Nephron progenitor cell (in vitro differentiated cells): ENCODE measurements at regions not wholly inside any gene's neighbourhood (a gene's known extent, or its start where the extent isn't known, plus 50 kb on each side); places are given as distances from the start of the nearest gene placed in this dataset.
"Not testable (repeated sequence)": the region's sequence is repeated elsewhere in the genome, so short reads cannot be mapped to it uniquely, and the experiment has no call there.

Source experiments
- DNase-seq: peaks from one replicate; pipeline ENCODE4 v3.0.0; 2021
- H3K27ac Mint-ChIP-seq: 2 replicates; pipeline ENCODE4 v1.8.0; 2021; ENCODE audit warnings: mild to moderate bottlenecking, moderate library complexity, mixed read lengths
- H3K27me3 Mint-ChIP-seq: 2 replicates; pipeline ENCODE4 v1.8.0; 2021; ENCODE audit warnings: mild to moderate bottlenecking, low read depth, mixed read lengths; ENCODE audit not compliant: poor library complexity
- H3K36me3 Mint-ChIP-seq: 2 replicates; pipeline ENCODE4 v1.8.0; 2021; ENCODE audit warnings: low read depth, mixed read lengths
- H3K4me1 Mint-ChIP-seq: 2 replicates; pipeline ENCODE4 v1.8.0; 2021; ENCODE audit warnings: mixed read lengths
- H3K4me3 Mint-ChIP-seq: 2 replicates; pipeline ENCODE4 v1.8.0; 2021; ENCODE audit warnings: mild to moderate bottlenecking, moderate library complexity, mixed read lengths
- H3K9me3 Mint-ChIP-seq: 2 replicates; pipeline ENCODE4 v1.8.0; 2021; ENCODE audit warnings: mild to moderate bottlenecking, moderate library complexity, mixed read lengths
- CTCF ChIP-seq: fragments of 200-600 bp; sonication (generic); IDR thresholded peaks from 2 replicates; pipeline ENCODE4 v1.5.0; 2021; ENCODE audit warnings: antibody characterized with exemption

DNA sequence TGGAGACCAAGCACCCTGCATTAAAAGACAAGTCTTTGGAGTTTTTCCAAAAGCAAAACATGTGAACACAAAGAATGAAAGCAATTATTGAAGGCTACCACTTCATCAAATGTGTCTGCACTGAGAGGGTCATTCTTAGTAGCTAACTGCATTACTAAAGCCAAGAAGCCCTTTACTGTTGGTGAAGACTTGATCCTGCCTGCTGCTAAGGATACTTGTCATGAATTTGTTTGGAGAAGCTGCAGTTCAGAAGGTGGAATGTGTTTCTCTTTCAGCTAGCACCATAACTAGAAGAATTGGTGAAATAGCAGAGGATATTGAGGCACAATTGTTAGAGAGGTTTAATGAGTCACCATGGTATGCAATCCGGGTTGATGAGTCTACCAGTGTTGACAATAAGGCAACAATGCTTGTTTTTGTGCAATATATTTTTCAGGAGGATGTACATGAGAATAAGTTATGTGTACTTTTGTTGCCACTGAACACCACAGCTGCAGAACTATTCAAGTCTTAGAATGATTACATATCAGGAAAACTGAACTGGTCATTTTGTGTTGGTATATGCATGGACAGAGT is 457.3 kb upstream of the ISX start:
- TF ChIP-seq CTCF, result no peak
- peaks cover 16% of the 10 kb centered on the region for H3K9me3 Mint-ChIP-seq
- DNase-seq, result no peak
- H3K4me1 Mint-ChIP-seq, result no peaks in the 10 kb centered on the region
- no peaks in the 10 kb centered on the region for H3K36me3 Mint-ChIP-seq
- H3K27me3 Mint-ChIP-seq, result peaks cover 20% of the 10 kb centered on the region
- no peak overlapping the region for H3K4me3 Mint-ChIP-seq
- H3K27ac Mint-ChIP-seq, result no peak overlapping the region

GRCh38 chr22:34609646-34610045 is 456.3 kb upstream of the ISX start:
- Mint-ChIP-seq H3K4me3 (no peak overlapping the region), H3K9me3 (peaks cover 16% of the 10 kb centered on the region), H3K27ac (no peak overlapping the region), H3K4me1 (no peaks in the 10 kb centered on the region), H3K36me3 (no peaks in the 10 kb centered on the region), H3K27me3 (peaks cover 20% of the 10 kb centered on the region)
- no peak for TF ChIP-seq CTCF
- no peak for DNase-seq

DNA sequence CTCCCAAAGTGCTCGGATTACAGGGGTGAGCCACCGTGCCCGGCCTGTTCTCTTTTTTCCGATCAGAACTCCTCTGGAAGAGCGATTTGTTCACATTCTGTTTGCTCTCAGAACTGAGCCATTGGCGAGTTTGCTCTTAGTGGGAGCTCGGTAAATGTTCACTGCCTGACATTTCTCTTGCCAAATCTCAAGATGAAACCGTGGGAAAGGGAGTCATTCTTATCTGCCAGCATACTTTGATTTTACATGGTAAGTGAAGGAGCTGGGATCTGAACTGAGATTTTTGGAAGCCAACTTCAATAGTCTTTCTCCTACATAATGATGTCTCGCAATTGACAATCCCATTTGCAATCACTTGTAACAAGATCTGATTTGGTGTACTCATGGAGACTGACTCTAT is 445.8 kb upstream of the ISX start:
- Mint-ChIP-seq H3K4me3 (no peak overlapping the region), H3K27me3 (peaks cover 5% of the 10 kb centered on the region), H3K36me3 (no peaks in the 10 kb centered on the region), H3K27ac (no peak overlapping the region), H3K9me3 (peaks cover 9% of the 10 kb centered on the region), H3K4me1 (peaks cover 5% of the 10 kb centered on the region)
- no peak for TF ChIP-seq CTCF
- no peak for DNase-seq

DNA sequence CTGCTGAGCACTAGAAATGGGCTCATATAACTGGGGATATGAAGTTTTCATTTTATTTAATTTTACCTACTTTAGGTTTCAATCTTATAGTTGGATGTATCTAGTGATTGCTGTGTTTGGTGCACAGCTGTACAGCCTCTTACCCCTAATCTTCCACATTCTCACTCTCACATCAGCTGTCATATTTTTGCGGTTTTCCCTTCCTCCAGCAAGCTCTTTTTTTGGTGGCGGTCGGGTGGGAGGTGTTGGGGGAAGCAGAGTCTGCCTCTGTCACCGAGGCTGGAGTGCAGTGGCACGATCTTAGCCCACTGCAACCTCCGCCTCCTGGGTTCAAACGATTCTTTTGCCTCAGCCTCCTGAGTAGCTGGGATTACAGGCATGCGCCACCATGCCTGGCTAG is 445.1 kb upstream of the ISX start:
- no peak for DNase-seq
- Mint-ChIP-seq H3K4me3 (no peak overlapping the region), H3K27me3 (peaks cover 5% of the 10 kb centered on the region), H3K4me1 (peaks cover 5% of the 10 kb centered on the region), H3K27ac (no peak overlapping the region), H3K36me3 (no peaks in the 10 kb centered on the region), H3K9me3 (peaks cover 11% of the 10 kb centered on the region)
- TF ChIP-seq CTCF, result no peak

DNA sequence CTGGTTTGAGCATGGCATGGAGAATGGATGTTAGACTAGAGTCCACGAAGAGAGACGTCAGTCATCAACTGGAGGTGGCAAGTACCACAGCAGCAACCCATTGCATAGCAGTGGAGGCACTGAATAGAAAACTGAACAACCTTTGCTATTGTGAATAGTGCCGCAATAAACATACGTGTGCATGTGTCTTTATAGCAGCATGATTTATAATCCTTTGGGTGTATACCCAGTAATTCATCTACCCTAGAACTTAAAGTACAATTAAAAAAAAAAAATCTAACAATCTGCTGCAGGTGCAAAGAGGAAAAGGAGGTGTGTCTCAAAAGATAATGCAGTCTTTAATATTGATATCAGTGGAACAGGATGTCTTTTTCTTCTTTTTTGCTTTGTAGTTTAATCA is 443.4 kb upstream of the ISX start:
- H3K27me3 Mint-ChIP-seq, result peaks cover 5% of the 10 kb centered on the region
- H3K9me3 Mint-ChIP-seq, result peaks cover 21% of the 10 kb centered on the region
- no peak overlapping the region for H3K27ac Mint-ChIP-seq
- no peak for TF ChIP-seq CTCF
- H3K4me1 Mint-ChIP-seq, result peaks cover 5% of the 10 kb centered on the region
- H3K36me3 Mint-ChIP-seq, result no peaks in the 10 kb centered on the region
- no peak for DNase-seq
- H3K4me3 Mint-ChIP-seq, result no peak overlapping the region

DNA sequence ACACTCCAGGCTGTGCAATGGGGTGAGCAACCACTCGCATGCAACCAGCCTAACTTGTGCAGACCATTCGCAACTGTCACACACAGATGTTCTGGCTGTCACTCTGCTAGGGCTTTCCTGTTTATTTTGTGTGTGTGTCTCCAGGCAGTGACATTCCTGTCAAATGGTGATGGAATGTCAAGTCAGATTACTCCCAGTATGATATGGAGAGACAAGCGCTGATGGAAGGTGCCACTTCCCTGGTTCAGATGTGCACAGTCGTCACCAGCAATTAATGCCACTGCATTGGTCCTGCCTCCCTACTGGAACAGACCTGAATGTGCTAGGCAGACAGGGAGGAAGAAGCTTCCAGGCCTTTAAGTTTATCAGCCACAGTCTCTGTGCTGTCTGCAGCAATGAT is 442.4 kb upstream of the ISX start:
- peaks cover 5% of the 10 kb centered on the region for H3K4me1 Mint-ChIP-seq
- H3K9me3 Mint-ChIP-seq, result peaks cover 28% of the 10 kb centered on the region
- no peaks in the 10 kb centered on the region for H3K36me3 Mint-ChIP-seq
- peaks cover 5% of the 10 kb centered on the region for H3K27me3 Mint-ChIP-seq
- TF ChIP-seq CTCF, result no peak
- H3K4me3 Mint-ChIP-seq, result no peak overlapping the region
- H3K27ac Mint-ChIP-seq, result no peak overlapping the region
- no peak for DNase-seq

DNA sequence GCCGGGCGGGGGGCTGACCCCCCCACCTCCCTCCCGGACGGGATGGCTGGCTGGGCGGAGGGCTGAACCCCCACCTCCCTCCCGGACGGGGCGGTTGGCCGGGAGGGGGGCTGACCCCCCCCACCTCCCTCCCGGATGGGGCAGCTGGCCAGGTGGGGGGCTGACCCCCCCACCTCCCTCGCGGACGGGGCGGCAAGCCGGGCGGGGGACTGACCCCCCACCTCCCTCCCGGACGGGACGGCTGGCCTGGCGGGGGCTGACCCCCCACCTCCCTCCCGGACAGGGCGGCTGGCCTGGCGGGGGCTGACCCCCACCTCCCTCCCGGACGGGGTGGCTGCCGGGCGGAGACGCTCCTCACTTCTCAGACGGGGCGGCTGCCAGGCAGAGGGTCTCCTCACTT is 440.1 kb upstream of the ISX start:
- DNase-seq, H3K27me3 Mint-ChIP-seq, H3K4me1 Mint-ChIP-seq, H3K36me3 Mint-ChIP-seq, H3K27ac Mint-ChIP-seq, H3K4me3 Mint-ChIP-seq: not testable (repeated sequence)
- peaks cover 48% of the 10 kb centered on the region for H3K9me3 Mint-ChIP-seq
